Cardiac septum (tissue), 1 donor: ENCODE measurements at regions not wholly inside any gene's neighbourhood (a gene's known extent, or its start where the extent isn't known, plus 50 kb on each side); places are given as distances from the start of the nearest gene placed in this dataset.
"Not testable (repeated sequence)": the region's sequence is repeated elsewhere in the genome, so short reads cannot be mapped to it uniquely, and the experiment has no call there.

Experiments used
- DNase-seq: peaks from one replicate; pipeline ENCODE4 v3.0.0-alpha.2; 2020; ENCODE audit warnings: low spot score
- intact Hi-C: fragments of 100-400 bp; cut with DNase I; formaldehyde crosslinking; loops from one replicate; pipeline ENCODE4 v1.14.0; 2022
- donor health status: DM: no; HTN: no; CAD: no.

GRCh38 chr6:849075-849506 lies 156.2 kb upstream of the EXOC2 start:
- DNase-seq, result no peak
- intact Hi-C loops, result no loop called here

GRCh38 chr6:845566-845965 lies 152.6 kb upstream of the EXOC2 start:
- intact Hi-C loops, result no loop called here

GRCh38 chr6:845101-845500 lies 152.2 kb upstream of the EXOC2 start:
- intact Hi-C loops, result no loop called here
- no peak for DNase-seq

More at GRCh38 chr6:845566-845965, 152.6 kb upstream of the EXOC2 start:
- no peak for DNase-seq

GRCh38 chr6:842141-842540 lies 149.2 kb upstream of the EXOC2 start:
- intact Hi-C loops, result no loop called here
- DNase-seq, result no peak

GRCh38 chr6:841569-841968 lies 148.6 kb upstream of the EXOC2 start:
- DNase-seq, result no peak
- intact Hi-C loops, result no loop called here

- DNase-seq, result no peak
- intact Hi-C loops, result no loop called here
Measured at GRCh38 chr6:839201-839600, 146.3 kb upstream of the EXOC2 start.

GRCh38 chr6:837380-837779 lies 144.4 kb upstream of the EXOC2 start:
- DNase-seq, result no peak
- intact Hi-C loops, result no loop called here

- intact Hi-C loops, result no loop called here
- no peak for DNase-seq
Measured at GRCh38 chr6:836276-836853, 143.4 kb upstream of the EXOC2 start.

GRCh38 chr6:835476-836160 lies 142.7 kb upstream of the EXOC2 start:
- no peak for DNase-seq
- intact Hi-C loops, result no loop called here

- intact Hi-C loops, result no loop called here
- DNase-seq, result no peak
Measured at GRCh38 chr6:834866-835265, 141.9 kb upstream of the EXOC2 start.

- no peak for DNase-seq
- intact Hi-C loops, result no loop called here
Measured at GRCh38 chr6:834190-834589, 141.3 kb upstream of the EXOC2 start.

- DNase-seq, intact Hi-C loops: not testable (repeated sequence)
Measured at GRCh38 chr6:832804-833203, 139.9 kb upstream of the EXOC2 start.

GRCh38 chr6:830667-831327 lies 137.9 kb upstream of the EXOC2 start:
- DNase-seq, result no peak
- intact Hi-C loops, result no loop called here

GRCh38 chr6:829656-830055 lies 136.7 kb upstream of the EXOC2 start:
- intact Hi-C loops, result no loop called here
- DNase-seq, result no peak

GRCh38 chr6:827431-827830 lies 134.5 kb upstream of the EXOC2 start:
- DNase-seq, result no peak
- intact Hi-C loops, result no loop called here

GRCh38 chr6:819122-819521 lies 126.2 kb upstream of the EXOC2 start:
- intact Hi-C loops, result no loop called here
- no peak for DNase-seq

- DNase-seq, result no peak
- intact Hi-C loops, result no loop called here
Measured at GRCh38 chr6:818196-818595, 125.3 kb upstream of the EXOC2 start.

GRCh38 chr6:816510-817084 lies 123.7 kb upstream of the EXOC2 start:
- DNase-seq, result no peak
- intact Hi-C loops, result no loop called here

- no peak for DNase-seq
- intact Hi-C loops, result no loop called here
Measured at GRCh38 chr6:815348-815738, 122.4 kb upstream of the EXOC2 start.

GRCh38 chr6:814378-815347 lies 121.7 kb upstream of the EXOC2 start:
- intact Hi-C loops, result no loop called here

More at GRCh38 chr6:814378-815347, 121.7 kb upstream of the EXOC2 start:
- no peak for DNase-seq
